ENCODE measurements at regions not wholly inside any gene's neighbourhood (a gene's known extent, or its start where the extent isn't known, plus 50 kb on each side); places are given as distances from the start of the nearest gene placed in this dataset.

GRCh38 chr14:99067141-99067920, 204.7 kb downstream of the BCL11B start:
- Histone ChIP-seq H3K4me2 (ENCODE audit: insufficient read depth, low read length) (no peak overlapping the region), H3K36me3 (ENCODE audit: control insufficient read depth in 2 of 2, extremely low read depth in 1 of 2, insufficient read depth in 2 of 2, low read length in 2 of 2) (no peaks in the 10 kb centered on the region), H3K79me2 (ENCODE audit: control insufficient read depth, insufficient read depth, low read length) (no peaks in the 10 kb centered on the region), H3K27ac (ENCODE audit: insufficient read depth, low read depth, low read length) (no peak overlapping the region), H4K20me1 (replicated peaks; ENCODE audit: control insufficient read depth, extremely low read depth, insufficient read depth, low read length) (no peaks in the 10 kb centered on the region), H3K27me3 (ENCODE audit: control insufficient read depth in 2 of 2, insufficient read depth in 2 of 2, low read length in 2 of 2) (no peaks in the 10 kb centered on the region), H3K4me1 (ENCODE audit: control insufficient read depth, extremely low read depth, insufficient read depth, low read length) (no peaks in the 10 kb centered on the region), H3K9me1 (replicated peaks; ENCODE audit: control insufficient read depth, extremely low read depth, insufficient read depth, low read length) (no peaks in the 10 kb centered on the region), H2AFZ (ENCODE audit: low read depth, low read length) (no peak overlapping the region), H3K4me3 (replicated peaks in 1 of 3; ENCODE audit: insufficient read depth in 1 of 3, low read depth in 1 of 3, low read length in 3 of 3) (no peak overlapping the region), H3K9me3 (replicated peaks; ENCODE audit: control insufficient read depth, insufficient read depth, low read length) (peaks cover 7% of the 10 kb centered on the region), H3K9ac (replicated peaks; ENCODE audit: extremely low read depth, insufficient read depth, low read length) (no peak overlapping the region)
- CTCF ChIA-PET: no interaction called here
- no peak for DNase-seq (ENCODE audit: low read depth, low spot score)
- dilution Hi-C loops (cut with MboI; ENCODE audit: extremely low pct_ligation_motif_present, low sequenced_read_pairs): no loop called here
- no TSS peak for BruUV-seq (replicated peaks)
- POLR2A ChIA-PET: no interaction called here
- no peak for FAIRE-seq
- intact Hi-C loops (cut with micrococcal nuclease): no loop called here
- TF ChIP-seq MAX (IDR thresholded peaks at IDR 0.05; ENCODE audit: insufficient read depth, insufficient read length) (no peak), POLR2AphosphoS5 (IDR thresholded peaks at IDR 0.05; ENCODE audit: insufficient read depth, low read depth, low read length) (no peak), JUN (IDR thresholded peaks at IDR 0.05; ENCODE audit: borderline replicate concordance, insufficient read depth, insufficient read length, low read depth) (no peak), FOS (IDR thresholded peaks at IDR 0.05; ENCODE audit: borderline replicate concordance, insufficient read depth, low read length) (no peak), POLR2A (IDR thresholded peaks at IDR 0.05; ENCODE audit: low read depth, low read length) (no peak), EZH2 (IDR thresholded peaks at IDR 0.05; ENCODE audit: borderline replicate concordance, low read depth, low read length, severe bottlenecking) (no peak), MYC (IDR thresholded peaks at IDR 0.05; ENCODE audit: low read depth, low read length) (no peak), GATA2 (IDR thresholded peaks at IDR 0.05; ENCODE audit: insufficient read depth, insufficient read length, low read depth, low read length) (no peak)
- TF ChIP-seq, protein P1, sequence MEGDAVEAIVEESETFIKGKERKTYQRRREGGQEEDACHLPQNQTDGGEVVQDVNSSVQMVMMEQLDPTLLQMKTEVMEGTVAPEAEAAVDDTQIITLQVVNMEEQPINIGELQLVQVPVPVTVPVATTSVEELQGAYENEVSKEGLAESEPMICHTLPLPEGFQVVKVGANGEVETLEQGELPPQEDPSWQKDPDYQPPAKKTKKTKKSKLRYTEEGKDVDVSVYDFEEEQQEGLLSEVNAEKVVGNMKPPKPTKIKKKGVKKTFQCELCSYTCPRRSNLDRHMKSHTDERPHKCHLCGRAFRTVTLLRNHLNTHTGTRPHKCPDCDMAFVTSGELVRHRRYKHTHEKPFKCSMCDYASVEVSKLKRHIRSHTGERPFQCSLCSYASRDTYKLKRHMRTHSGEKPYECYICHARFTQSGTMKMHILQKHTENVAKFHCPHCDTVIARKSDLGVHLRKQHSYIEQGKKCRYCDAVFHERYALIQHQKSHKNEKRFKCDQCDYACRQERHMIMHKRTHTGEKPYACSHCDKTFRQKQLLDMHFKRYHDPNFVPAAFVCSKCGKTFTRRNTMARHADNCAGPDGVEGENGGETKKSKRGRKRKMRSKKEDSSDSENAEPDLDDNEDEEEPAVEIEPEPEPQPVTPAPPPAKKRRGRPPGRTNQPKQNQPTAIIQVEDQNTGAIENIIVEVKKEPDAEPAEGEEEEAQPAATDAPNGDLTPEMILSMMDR (IDR thresholded peaks at IDR 0.05; ENCODE audit: extremely low read depth in 1 of 2, insufficient read depth in 1 of 2, low read depth in 1 of 2, low read length in 2 of 2): no peak
